ENCODE measurements at regions not wholly inside any gene's neighbourhood (a gene's known extent, or its start where the extent isn't known, plus 50 kb on each side); places are given as distances from the start of the nearest gene placed in this dataset.
"Not testable (repeated sequence)": the region's sequence is repeated elsewhere in the genome, so short reads cannot be mapped to it uniquely, and the experiment has no call there.

GRCh38 chr3:94336046-94336753, 273.3 kb downstream of the NSUN3 start:
- DNase-seq, result no peak

- no peak for DNase-seq
Measured at GRCh38 chr3:94345101-94345500, 282.2 kb downstream of the NSUN3 start.

GRCh38 chr3:94349310-94349878, 286.5 kb downstream of the NSUN3 start:
- no peak for DNase-seq

- DNase-seq, result no peak
Measured at GRCh38 chr3:94356581-94356980, 293.7 kb downstream of the NSUN3 start.

- no peak for DNase-seq
Measured at GRCh38 chr3:94359996-94360395, 297.1 kb downstream of the NSUN3 start.

GRCh38 chr3:94360987-94361386, 298.1 kb downstream of the NSUN3 start:
- DNase-seq, result no peak

GRCh38 chr3:94362393-94362792, 299.5 kb downstream of the NSUN3 start:
- no peak for DNase-seq

GRCh38 chr3:94365006-94365405, 302.1 kb downstream of the NSUN3 start:
- DNase-seq, result no peak

GRCh38 chr3:94372026-94372425, 309.2 kb downstream of the NSUN3 start:
- DNase-seq, result no peak

GRCh38 chr3:94373456-94373855, 310.6 kb downstream of the NSUN3 start:
- DNase-seq, result no peak

- DNase-seq, result no peak
Measured at GRCh38 chr3:94374439-94375161, 311.7 kb downstream of the NSUN3 start.

GRCh38 chr3:94377123-94377696, 314.3 kb downstream of the NSUN3 start:
- DNase-seq, result not testable (repeated sequence)

GRCh38 chr3:94377863-94378262, 315.0 kb downstream of the NSUN3 start:
- not testable (repeated sequence) for DNase-seq

GRCh38 chr3:94378322-94378721, 315.5 kb downstream of the NSUN3 start:
- no peak for DNase-seq

- DNase-seq, result no peak
Measured at GRCh38 chr3:94379264-94379663, 316.4 kb downstream of the NSUN3 start.

- no peak for DNase-seq
Measured at GRCh38 chr3:94394885-94395284, 332.0 kb downstream of the NSUN3 start.

- no peak for DNase-seq
Measured at GRCh38 chr3:94395851-94396250, 333.0 kb downstream of the NSUN3 start.

- DNase-seq, result no peak
Measured at GRCh38 chr3:94398036-94398435, 335.2 kb downstream of the NSUN3 start.

- no peak for DNase-seq
Measured at GRCh38 chr3:94401466-94401865, 338.6 kb downstream of the NSUN3 start.

- DNase-seq, result no peak
Measured at GRCh38 chr3:94402126-94402525, 339.3 kb downstream of the NSUN3 start.

GRCh38 chr3:94405258-94406035, 342.6 kb downstream of the NSUN3 start:
- DNase-seq, result no peak

GRCh38 chr3:94406595-94406994, 343.7 kb downstream of the NSUN3 start:
- DNase-seq, result no peak

GRCh38 chr3:94412936-94413335, 350.1 kb downstream of the NSUN3 start:
- not testable (repeated sequence) for DNase-seq

Measured in GF-D8 (cell line).